Dermis microvascular lymphatic vessel endothelial cell (primary cell): ENCODE measurements at regions not wholly inside any gene's neighbourhood (a gene's known extent, or its start where the extent isn't known, plus 50 kb on each side); places are given as distances from the start of the nearest gene placed in this dataset.
"Not testable (repeated sequence)": the region's sequence is repeated elsewhere in the genome, so short reads cannot be mapped to it uniquely, and the experiment has no call there.

Source experiments
- DNase-seq, 2 donors: peaks; one replicate each; pipeline versions ENCODE4 v3.0.0 to v3.0.0-alpha.2; 2010; ENCODE audit warnings: low read depth in 2 of 2

- peak in 1 of 2 donors; percentile 21 for DNase-seq
Measured at GRCh38 chr13:80973721-80974120, 632.8 kb upstream of the SPRY2 start.

- DNase-seq, result peak in 1 of 2 donors; percentile 33
Measured at GRCh38 chr13:80972857-80973478, 632.0 kb upstream of the SPRY2 start.

DNA sequence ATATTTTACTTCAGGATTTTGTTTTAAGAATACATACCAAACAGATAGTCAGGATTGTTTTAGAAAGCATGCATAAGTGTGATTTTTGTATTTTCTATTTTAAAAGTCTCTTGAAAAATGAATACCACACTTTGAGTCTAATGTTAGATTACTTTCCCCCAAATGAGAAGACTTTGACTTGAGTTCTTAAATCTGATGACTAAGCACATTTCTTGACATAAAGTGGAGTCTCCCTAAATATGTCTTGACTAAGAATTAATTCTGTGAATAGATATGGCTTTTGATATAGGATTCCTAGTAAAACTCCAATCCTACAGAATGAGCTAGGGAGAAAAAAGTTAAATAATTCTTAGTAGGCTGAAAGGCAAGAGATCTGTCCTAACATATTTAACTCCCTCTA is 624.2 kb upstream of the SPRY2 start:
- no peak for DNase-seq

DNA sequence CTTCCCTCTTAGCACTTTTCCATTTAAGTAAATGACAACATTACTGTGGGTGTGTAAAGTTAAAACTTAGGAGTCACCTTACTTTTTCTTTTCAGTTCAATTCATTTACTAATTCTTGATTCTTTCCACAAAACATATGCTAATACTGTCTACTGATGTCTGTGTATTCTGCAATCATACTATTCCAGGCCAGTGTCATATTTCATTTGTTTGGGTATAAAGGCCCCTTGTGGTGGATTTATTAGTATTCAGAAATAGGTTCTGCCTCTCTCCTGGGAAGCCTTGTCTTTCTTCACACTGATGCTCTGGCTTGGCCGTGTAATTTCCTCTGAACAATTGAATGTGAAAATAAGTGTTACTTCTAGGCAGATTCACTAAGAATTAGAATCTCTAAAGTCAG is 621.9 kb upstream of the SPRY2 start:
- DNase-seq, result peak in 1 of 2 donors; percentile 4

- peak in 1 of 2 donors; percentile 23 for DNase-seq
Measured at GRCh38 chr13:80962173-80962572, 621.2 kb upstream of the SPRY2 start.

- peak in 1 of 2 donors; percentile 65 for DNase-seq
Measured at GRCh38 chr13:80957019-80957655, 616.2 kb upstream of the SPRY2 start.

DNA sequence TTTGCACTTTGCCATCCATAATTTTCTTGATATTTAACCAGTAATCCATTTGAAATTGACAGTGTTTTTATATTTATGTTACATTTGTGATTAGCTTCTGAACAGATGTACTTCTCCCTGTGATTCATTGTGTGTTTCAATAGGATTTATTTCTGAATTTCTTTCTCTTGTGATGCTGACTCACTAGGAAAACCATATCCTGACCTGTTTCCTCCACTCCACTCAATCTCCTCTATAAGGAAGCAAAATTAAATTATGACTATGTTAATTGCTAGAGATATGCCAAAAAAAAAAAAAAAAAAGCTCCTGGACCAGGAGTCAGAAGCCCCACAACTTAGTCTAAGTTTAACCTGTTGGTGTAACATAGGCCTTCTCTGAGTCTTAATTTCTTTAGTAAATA is 614.6 kb upstream of the SPRY2 start:
- peak in 1 of 2 donors; percentile 63 for DNase-seq

GRCh38 chr13:80952158-80952557 is 611.2 kb upstream of the SPRY2 start:
- DNase-seq, result no peak

DNA sequence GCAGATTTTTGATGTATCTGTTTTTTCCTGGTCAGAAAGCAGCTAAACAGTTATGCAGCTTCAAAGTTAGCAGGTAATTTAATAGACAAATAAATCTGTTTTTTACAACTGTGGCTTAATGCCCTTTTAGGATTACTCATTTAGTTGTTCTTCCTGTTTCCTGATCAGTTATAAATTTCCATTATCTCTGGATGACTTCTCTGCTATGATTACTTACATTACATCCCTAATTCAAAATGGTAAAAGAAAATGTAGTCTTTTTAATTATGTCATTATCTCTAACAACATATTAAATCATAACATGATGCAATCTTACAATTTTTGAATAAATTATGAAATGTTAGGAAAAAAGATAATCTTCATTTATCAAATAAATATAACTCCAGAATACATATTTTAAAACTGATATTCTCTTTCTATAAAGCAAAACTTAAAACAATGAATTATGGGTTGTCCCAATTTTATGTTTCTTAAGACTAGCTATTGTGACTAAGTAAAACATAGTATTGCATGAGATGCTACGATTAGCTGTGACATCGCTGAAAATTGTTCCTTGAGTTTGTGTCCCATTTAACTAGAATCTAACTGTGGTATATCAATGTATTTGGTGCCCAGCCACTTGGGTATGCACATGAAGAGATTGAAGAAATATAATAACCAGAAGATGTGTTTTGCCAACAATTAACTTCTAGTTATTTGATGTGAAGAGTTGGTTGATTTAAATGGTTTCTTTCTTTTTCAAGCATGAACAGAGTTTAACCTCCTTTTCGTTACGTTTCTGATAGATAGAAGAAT is 605.3 kb upstream of the SPRY2 start:
- no peak for DNase-seq

GRCh38 chr13:80945328-80945727 is 604.4 kb upstream of the SPRY2 start:
- peak in 1 of 2 donors; percentile 14 for DNase-seq

DNA sequence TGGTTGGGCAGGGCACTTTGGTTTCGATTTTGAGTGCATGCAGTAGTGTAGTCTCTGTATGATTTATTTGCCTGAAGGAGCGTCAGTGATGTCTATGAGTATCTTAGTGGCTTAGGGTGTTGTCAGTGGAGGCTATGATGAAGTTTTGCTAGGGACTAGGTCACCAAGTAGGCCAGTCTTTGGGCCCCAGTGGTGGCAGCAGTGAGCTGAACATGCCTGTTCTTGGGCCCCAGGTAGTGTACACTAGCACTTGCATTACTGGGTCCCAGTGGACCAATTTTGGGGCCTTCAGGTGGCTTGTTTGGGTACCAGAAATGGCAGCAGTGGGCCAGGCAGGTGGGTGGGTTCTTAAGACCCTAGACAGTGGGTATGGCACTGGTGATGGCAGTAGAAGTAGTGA is 598.7 kb upstream of the SPRY2 start:
- DNase-seq, result no peak

- DNase-seq, result no peak
Measured at GRCh38 chr13:80931766-80932165, 590.8 kb upstream of the SPRY2 start.

DNA sequence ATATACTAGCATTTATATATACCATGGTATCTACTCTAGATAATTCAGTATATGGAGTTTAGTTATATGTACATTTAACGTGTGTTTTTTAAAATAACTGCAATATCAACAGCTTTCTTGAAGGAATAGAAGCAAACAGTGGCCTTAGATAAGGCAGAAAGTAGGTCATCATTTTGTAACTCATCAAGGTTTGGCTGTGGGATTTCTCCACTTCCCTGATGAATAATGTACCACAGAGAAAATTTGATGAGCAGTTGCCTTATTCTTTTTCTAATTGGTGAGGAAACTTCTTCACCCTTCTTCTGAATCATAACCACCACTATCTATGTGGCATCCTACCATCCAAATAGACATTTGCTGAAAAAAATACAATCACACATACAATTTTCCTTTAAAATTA is 590.2 kb upstream of the SPRY2 start:
- DNase-seq, result no peak

DNA sequence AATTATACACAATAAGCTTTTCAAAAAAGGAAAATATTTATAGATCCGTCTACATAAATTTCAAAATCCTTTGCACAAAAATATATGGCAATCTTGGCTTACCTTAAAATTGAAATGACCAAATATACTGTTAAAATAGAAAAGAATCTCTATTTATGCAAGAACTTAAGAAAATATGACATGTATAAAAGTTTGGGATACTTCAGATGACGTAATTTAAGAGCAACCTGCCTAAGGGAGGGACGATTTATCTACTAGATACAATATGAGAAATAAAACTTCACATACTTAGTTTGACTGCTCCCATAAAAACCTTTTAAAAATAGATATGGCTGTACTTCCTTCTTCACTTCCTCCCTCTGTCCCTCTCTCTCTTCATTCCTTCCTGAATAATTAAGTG is 587.3 kb upstream of the SPRY2 start:
- no peak for DNase-seq

- not testable (repeated sequence) for DNase-seq
Measured at GRCh38 chr13:80926024-80926423, 585.1 kb upstream of the SPRY2 start.

DNA sequence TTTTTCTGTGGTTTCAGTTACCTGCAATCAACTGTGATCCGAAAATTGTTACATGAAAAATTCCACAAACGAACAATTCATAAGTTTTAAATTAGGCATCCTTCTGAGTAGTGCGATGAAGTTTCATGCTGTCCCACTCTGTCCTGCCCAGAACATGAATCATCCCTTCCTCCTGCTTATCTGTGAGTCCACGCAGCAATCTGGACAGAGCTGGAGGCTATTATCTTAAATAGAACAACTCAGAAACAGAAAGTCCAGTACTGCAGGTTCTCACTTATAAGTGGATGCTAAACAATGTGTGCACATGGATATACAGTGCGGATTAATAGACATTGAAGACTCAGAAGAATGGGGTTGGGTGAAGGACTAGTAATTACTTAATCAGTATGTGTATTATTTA is 583.7 kb upstream of the SPRY2 start:
- peak in 1 of 2 donors; percentile 77 for DNase-seq

GRCh38 chr13:80923907-80924306 is 583.0 kb upstream of the SPRY2 start:
- DNase-seq, result peak in 1 of 2 donors; percentile 7

DNA sequence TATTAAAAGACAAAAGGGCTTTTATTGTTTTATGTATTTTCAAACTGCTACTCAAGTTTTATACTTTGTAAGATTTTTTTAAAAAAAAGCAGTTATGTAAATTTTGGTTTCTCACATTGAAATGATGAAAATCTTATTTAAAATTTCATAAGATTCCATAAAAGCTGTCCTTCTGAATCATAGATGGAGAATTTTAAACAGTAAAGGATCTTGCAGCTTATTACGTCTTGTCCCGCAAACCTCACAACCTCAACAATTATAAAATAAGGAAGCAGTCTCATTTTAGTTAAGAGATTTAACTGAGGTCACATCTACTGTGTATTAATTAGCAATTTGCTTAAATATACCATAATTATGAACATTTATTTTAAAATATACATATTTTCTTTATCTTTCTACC is 581.0 kb upstream of the SPRY2 start:
- no peak for DNase-seq

DNA sequence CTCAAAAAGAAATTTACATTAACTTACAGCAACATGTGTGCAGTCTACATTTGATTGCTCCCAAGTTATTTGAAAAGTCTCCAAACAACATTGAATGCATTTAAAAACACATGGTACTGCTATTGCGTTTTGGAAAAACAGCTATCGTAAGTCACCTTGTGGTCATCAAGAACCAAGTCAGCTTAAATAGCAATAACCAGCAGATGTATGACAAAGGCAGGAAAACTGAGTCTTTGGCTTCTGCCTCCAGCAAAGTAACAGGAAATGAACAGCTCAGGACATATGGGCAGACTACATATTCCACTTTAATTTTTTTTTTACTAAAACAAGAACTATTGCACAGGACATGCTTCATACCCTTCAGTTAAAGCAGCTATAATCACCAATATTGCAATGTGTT is 580.6 kb upstream of the SPRY2 start:
- peak in 1 of 2 donors; percentile 87 for DNase-seq

DNA sequence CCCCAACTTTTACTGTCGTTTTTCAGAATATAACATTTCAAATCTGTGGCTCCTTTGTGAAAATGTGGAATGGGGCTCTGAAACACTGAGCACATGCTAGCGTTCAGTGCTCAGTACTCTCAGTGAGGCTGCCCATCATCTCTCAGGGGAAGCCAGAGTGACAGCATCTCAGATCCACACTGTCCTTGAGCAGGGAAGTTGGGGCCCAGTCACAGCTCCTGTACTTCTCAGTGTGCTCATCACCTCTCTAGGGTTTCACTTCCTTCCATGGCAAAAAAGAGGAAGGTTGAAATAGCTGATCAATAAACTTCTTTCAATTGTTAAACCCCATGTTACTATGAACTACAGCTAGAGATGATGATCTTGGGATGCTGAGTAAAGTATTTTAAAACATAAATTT is 565.9 kb upstream of the SPRY2 start:
- no peak for DNase-seq

DNA sequence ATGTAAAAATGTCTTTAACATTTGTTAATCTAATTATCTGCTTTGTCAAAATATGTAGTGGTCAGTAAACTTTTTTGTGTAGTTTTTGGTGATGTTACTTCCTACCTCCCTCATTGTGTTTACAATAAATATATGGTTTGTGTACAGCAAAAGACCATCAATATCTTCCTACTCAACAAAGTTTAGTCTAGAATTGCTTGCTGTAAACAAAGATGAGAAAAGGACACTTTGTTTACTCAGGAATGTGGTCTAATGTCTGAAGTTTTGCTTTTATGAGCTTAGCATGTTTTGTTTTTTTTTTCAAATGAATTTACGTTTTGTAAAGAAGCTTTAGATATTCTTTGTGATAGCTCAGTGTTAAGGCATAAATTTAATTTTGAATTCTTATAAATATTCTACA is 563.5 kb upstream of the SPRY2 start:
- no peak for DNase-seq

DNA sequence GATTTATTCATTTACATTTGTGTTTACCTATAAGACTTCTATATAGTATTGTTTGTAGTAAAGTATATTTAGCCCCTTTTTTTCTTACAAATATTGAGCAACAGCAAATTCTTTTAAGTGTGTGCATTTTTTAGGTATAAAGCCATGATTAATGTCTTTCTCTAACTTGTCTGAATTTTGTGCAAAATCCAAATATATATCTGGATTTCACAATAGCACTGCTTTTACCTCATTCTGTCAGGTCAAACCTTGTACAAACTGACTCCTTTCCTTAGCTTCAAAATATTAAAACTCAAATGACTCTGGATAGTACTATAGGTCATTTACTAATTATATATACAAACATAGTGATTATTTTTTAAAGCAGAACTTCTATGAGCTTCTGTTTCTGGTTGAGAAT is 563.0 kb upstream of the SPRY2 start:
- DNase-seq, result no peak

DNA sequence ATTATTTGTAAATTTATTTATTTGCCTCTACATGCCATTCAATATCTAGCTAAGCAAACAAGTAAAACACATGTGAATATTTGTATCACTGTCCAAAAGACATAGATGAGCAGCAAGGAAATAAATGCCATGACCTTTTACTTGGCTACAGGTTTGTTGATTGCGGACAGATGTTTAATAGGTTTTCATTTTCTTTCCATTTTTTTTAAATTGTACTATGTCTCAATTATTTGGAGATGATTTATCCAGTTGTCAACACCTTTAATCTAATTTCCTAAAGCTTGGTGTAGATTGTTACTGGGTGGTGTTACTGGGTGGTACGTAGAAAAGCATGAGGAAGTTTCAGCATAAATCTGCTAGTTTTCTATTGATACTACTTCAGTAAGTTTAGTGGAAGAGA is 560.6 kb upstream of the SPRY2 start:
- no peak for DNase-seq
